ENCODE measurements at regions not wholly inside any gene's neighbourhood (a gene's known extent, or its start where the extent isn't known, plus 50 kb on each side); places are given as distances from the start of the nearest gene placed in this dataset.
"Not testable (repeated sequence)": the region's sequence is repeated elsewhere in the genome, so short reads cannot be mapped to it uniquely, and the experiment has no call there.

DNA sequence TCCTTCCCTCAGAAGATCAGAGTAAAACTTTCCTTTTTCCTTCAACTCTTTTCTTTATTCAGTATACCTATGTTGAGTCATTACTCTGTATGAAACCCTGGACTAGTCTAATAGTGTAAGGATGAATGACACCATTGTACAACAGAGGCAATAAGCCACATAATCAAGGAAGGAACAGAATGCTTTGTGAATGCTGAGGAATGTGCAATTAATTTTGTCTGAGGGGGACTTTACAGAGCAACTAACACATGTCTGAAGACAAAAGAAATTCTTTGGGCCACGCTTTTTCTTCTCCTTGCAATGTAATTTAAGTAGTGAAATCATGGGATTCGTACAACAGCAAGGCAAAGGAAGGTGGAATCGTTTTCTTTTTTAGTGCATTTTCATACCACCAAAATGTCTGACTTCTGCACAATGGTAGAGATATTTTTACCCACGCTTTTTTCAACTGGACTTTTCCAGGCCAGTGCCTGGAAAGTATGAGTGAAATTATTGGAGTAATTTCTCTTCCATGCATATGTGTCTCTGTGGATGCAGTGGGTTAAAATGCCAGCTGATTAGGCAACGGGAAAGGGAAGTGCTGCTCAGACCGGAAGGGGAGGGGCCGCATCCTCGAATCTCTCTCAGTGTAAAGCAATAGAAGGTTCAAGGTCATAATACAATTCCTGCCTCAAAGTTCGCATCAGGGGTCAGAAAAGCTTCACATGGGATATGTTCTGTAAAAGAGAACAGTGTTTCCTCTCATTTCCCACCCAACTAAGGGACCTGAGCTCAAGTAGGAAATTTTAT is 89.9 kb upstream of the MTHFD1L start:
- Histone ChIP-seq H3K4me1 (no peaks in the 10 kb centered on the region), H3K27me3 (no peaks in the 10 kb centered on the region), H3K27ac (no peak overlapping the region), H3K4me3 (no peak overlapping the region), H3K36me3 (no peaks in the 10 kb centered on the region), H3K9me3 (no peaks in the 10 kb centered on the region)
- intact Hi-C loops (cut with DNase I) = no loop called here
- DNase-seq (ENCODE audit: extremely low spot score in 2 of 2) = no peak
- TF ChIP-seq CTCF (IDR thresholded peaks at IDR 0.05) = no peak
- TF ChIP-seq POLR2AphosphoS5 (IDR thresholded peaks at IDR 0.05; ENCODE audit: insufficient read depth in 1 of 2, low read depth in 1 of 2) = no peak
- TF ChIP-seq POLR2A (IDR thresholded peaks at IDR 0.05) = no peak

GRCh38 chr6:150777736-150778135 is 87.8 kb upstream of the MTHFD1L start:
- H3K4me1 ChIP-seq = no peaks in the 10 kb centered on the region
- intact Hi-C loops (cut with DNase I) = no loop called here
- no peak overlapping the region for H3K4me3 ChIP-seq
- no peaks in the 10 kb centered on the region for H3K27me3 ChIP-seq
- DNase-seq (ENCODE audit: extremely low spot score in 2 of 2) = no peak
- TF ChIP-seq CTCF (IDR thresholded peaks at IDR 0.05) = no peak
- TF ChIP-seq POLR2AphosphoS5 (IDR thresholded peaks at IDR 0.05; ENCODE audit: insufficient read depth in 1 of 2, low read depth in 1 of 2) = no peak
- no peak for TF ChIP-seq POLR2A (IDR thresholded peaks at IDR 0.05)
- no peak overlapping the region for H3K27ac ChIP-seq
- H3K36me3 ChIP-seq = no peaks in the 10 kb centered on the region
- H3K9me3 ChIP-seq = no peaks in the 10 kb centered on the region

- TF ChIP-seq POLR2A (IDR thresholded peaks at IDR 0.05) = no peak
- no peak for TF ChIP-seq CTCF (IDR thresholded peaks at IDR 0.05)
- TF ChIP-seq POLR2AphosphoS5 (IDR thresholded peaks at IDR 0.05; ENCODE audit: insufficient read depth in 1 of 2, low read depth in 1 of 2) = no peak
- intact Hi-C loops (cut with DNase I) = no loop called here
- Histone ChIP-seq H3K27me3 (no peaks in the 10 kb centered on the region), H3K9me3 (no peaks in the 10 kb centered on the region), H3K36me3 (no peaks in the 10 kb centered on the region), H3K27ac (no peak overlapping the region), H3K4me1 (peaks cover 5% of the 10 kb centered on the region), H3K4me3 (no peak overlapping the region)
- no peak for DNase-seq (ENCODE audit: extremely low spot score in 2 of 2)
These were observed 81.7 kb upstream of the MTHFD1L start for GRCh38 chr6:150783813-150784212.

DNA sequence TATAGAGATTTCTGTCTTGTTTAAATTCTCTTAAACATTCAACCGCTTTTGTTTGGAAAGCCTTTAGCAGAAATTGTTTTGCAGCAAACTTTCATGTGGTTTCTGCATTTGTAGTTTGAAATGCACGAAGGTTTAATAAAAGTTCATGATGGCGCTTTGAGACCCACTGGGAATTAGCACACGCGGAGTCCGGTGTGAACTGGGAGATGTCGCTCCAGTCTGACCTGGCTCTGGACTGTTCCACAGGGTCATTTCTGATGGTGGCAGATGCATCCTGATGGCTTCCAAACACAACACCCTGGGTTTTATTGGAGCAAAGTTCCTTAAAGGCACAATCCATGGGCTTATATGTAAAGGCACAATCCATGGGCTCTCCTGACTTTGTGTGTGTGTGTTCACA is 78.1 kb upstream of the MTHFD1L start:
- intact Hi-C loops (cut with DNase I) = no loop called here
- Histone ChIP-seq H3K9me3 (no peaks in the 10 kb centered on the region), H3K36me3 (no peaks in the 10 kb centered on the region), H3K4me1 (peaks cover 5% of the 10 kb centered on the region), H3K27ac (no peak overlapping the region), H3K27me3 (no peaks in the 10 kb centered on the region), H3K4me3 (no peak overlapping the region)
- no peak for DNase-seq (ENCODE audit: extremely low spot score in 2 of 2)
- TF ChIP-seq CTCF (IDR thresholded peaks at IDR 0.05) = no peak
- TF ChIP-seq POLR2AphosphoS5 (IDR thresholded peaks at IDR 0.05; ENCODE audit: insufficient read depth in 1 of 2, low read depth in 1 of 2) = no peak
- no peak for TF ChIP-seq POLR2A (IDR thresholded peaks at IDR 0.05)

GRCh38 chr6:150788089-150788488 is 77.4 kb upstream of the MTHFD1L start:
- no peak for DNase-seq (ENCODE audit: extremely low spot score in 2 of 2)
- Histone ChIP-seq H3K4me3 (no peak overlapping the region), H3K36me3 (no peaks in the 10 kb centered on the region), H3K4me1 (peaks cover 5% of the 10 kb centered on the region), H3K27me3 (no peaks in the 10 kb centered on the region), H3K9me3 (no peaks in the 10 kb centered on the region), H3K27ac (no peak overlapping the region)
- no peak for TF ChIP-seq POLR2A (IDR thresholded peaks at IDR 0.05)
- TF ChIP-seq CTCF (IDR thresholded peaks at IDR 0.05) = no peak
- TF ChIP-seq POLR2AphosphoS5 (IDR thresholded peaks at IDR 0.05; ENCODE audit: insufficient read depth in 1 of 2, low read depth in 1 of 2) = peak in 1 of 2 donors; percentile 9
- intact Hi-C loops (cut with DNase I) = no loop called here

DNA sequence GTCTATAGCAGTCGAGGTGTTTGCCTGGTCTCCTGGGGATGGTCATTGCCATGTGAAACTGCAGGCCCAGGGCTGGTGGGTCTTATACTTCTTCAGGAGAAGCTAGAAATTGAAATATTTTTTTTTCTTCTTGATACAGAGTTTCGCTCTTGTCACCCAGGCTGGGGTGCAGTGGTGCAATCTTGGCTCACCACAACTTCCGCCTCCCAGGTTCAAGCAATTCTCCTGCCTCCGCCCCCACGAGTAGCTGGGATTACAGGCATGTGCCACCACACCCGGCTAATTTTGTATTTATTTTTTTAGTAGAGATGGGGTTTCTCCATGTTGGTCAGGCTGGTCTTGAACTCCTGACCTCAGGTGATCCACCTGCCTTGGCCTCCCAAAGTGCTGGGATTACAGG is 75.6 kb upstream of the MTHFD1L start:
- H3K27me3 ChIP-seq; DNase-seq (ENCODE audit: extremely low spot score in 2 of 2); intact Hi-C loops (cut with DNase I); H3K27ac ChIP-seq; H3K9me3 ChIP-seq; H3K4me3 ChIP-seq; H3K36me3 ChIP-seq; H3K4me1 ChIP-seq: not testable (repeated sequence)

Measured in vagina (tissue), 2 donors.